Osteocyte (in vitro differentiated cells): ENCODE measurements at regions not wholly inside any gene's neighbourhood (a gene's known extent, or its start where the extent isn't known, plus 50 kb on each side); places are given as distances from the start of the nearest gene placed in this dataset.

Experiments used
- DNase-seq: peaks from one replicate; pipeline ENCODE4 v3.0.0; 2021; ENCODE audit warnings: mixed read lengths; ENCODE audit not compliant: unreplicated experiment; ENCODE audit errors: extremely low spot score
- H3K27ac Mint-ChIP-seq: one replicate; pipeline ENCODE4 v1.8.0; 2021; ENCODE audit warnings: mild to moderate bottlenecking, mixed read lengths; ENCODE audit not compliant: unreplicated experiment
- H3K27me3 Mint-ChIP-seq: one replicate; pipeline ENCODE4 v1.8.0; 2021; ENCODE audit warnings: mixed read lengths; ENCODE audit not compliant: unreplicated experiment
- H3K36me3 Mint-ChIP-seq: one replicate; pipeline ENCODE4 v1.8.0; 2021; ENCODE audit warnings: mixed read lengths; ENCODE audit not compliant: unreplicated experiment
- H3K4me1 Mint-ChIP-seq: one replicate; pipeline ENCODE4 v1.8.0; 2021; ENCODE audit warnings: mixed read lengths; ENCODE audit not compliant: unreplicated experiment
- H3K4me3 Mint-ChIP-seq: one replicate; pipeline ENCODE4 v1.8.0; 2021; ENCODE audit warnings: mild to moderate bottlenecking, moderate library complexity, mixed read lengths; ENCODE audit not compliant: unreplicated experiment
- H3K9me3 Mint-ChIP-seq: one replicate; pipeline ENCODE4 v1.8.0; 2021; ENCODE audit warnings: mixed read lengths; ENCODE audit not compliant: unreplicated experiment
- CTCF ChIP-seq: fragments of 200-600 bp; sonication (generic); IDR thresholded peaks from 2 replicates; pipeline ENCODE4 v1.5.0; 2021; ENCODE audit warnings: antibody characterized with exemption, mild to moderate bottlenecking, moderate library complexity

DNA sequence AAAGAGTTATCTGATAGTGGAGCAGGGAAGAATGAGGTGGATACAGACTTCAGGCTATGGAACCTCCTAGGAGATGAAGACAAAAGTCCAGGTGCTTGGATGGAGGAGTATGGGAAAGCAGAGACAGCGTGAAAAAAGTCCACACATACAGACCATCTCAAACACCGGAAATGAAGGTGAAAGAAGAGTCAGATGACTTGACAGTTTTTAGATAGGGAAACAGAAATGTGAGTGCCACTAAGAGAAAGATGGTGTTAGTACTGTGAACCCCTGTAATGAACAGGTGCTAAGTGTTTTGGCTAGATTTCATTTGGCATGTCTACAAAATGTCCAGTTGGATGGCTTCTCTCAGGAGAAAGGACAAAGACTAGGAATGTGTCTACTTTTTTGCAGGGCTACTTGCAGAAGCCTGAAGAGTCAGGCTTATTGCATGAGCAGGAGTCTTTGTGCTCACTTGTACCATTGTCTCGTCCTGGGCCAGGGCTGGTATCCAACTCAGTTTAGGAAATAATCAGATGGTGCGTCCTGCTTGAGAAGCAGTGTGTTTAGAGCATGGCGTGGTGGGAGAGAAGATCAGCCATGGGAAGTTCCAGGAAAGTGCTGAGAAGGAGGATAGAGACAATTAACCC, 90.6 kb upstream of the STARD4 start:
- Mint-ChIP-seq H3K4me3 (no peak overlapping the region), H3K36me3 (no peaks in the 10 kb centered on the region), H3K27me3 (peaks cover 9% of the 10 kb centered on the region), H3K27ac (no peak overlapping the region), H3K4me1 (peaks cover 3% of the 10 kb centered on the region), H3K9me3 (no peaks in the 10 kb centered on the region)
- no peak for TF ChIP-seq CTCF
- no peak for DNase-seq

DNA sequence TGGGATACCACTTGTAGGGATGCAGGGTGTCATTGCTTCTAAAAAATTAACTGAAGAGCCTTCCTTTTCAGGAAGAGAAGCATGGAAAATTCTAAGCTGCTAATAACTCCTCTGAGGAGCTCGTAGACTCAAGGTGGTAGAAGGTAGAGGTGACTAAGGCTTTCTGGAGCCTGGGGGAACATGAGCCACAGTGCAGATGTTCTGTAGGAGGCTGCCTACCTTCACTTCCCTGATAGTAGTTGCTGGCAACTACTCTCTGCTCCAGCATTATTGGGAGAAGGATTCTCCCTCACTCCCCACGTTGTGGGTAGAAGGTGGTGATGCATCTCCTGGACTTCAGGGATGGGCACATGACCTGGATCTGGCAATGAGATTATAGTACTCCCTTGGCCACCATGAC, 86.7 kb upstream of the STARD4 start:
- Mint-ChIP-seq H3K4me3 (no peak overlapping the region), H3K36me3 (no peaks in the 10 kb centered on the region), H3K4me1 (peaks cover 3% of the 10 kb centered on the region), H3K27ac (no peak overlapping the region), H3K9me3 (no peaks in the 10 kb centered on the region), H3K27me3 (peaks cover 13% of the 10 kb centered on the region)
- no peak for TF ChIP-seq CTCF
- DNase-seq: no peak

DNA sequence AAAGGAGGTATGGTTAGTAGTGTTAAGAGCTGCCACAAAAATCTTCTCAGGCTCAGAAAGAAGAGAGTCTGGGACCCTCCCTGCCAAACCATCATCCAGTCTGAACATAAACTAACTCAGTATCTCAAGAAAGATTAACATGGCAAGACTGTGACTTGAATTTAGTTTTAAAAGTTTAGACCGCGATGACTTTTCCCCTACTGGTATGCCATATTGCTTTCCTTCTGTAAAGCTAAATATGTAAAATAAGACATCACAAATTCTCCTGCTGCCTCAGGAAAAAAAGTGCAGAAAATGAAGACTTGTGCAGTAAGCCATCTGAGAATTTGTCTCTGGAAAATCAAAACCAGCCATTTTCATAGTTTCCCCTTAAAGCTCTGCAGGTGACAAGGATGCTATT, 85.2 kb upstream of the STARD4 start:
- Mint-ChIP-seq H3K9me3 (no peaks in the 10 kb centered on the region), H3K36me3 (no peaks in the 10 kb centered on the region), H3K27ac (no peak overlapping the region), H3K27me3 (peaks cover 16% of the 10 kb centered on the region), H3K4me3 (no peak overlapping the region), H3K4me1 (no peaks in the 10 kb centered on the region)
- no peak for TF ChIP-seq CTCF
- no peak for DNase-seq

DNA sequence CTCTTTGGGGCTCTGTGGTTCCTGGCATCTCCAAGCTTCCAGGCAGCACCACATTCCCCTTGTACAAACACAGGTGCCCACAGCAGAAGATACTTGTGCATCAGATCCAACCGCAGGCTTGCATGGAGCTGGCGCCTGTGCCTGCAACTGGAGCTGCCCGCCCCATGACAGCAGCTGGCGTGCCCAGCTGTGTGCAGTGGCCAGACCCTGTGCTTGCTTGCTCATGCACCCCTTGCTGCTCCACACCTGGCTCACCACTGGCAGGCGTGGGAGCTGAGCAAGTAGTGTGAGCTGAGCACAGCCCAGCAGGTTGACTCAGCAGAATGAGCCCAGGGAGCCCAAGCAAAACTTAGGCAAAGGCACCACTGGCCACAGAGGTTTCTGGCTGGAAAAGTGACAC, 84.4 kb upstream of the STARD4 start:
- no peaks in the 10 kb centered on the region for H3K9me3 Mint-ChIP-seq
- H3K4me3 Mint-ChIP-seq: no peak overlapping the region
- no peaks in the 10 kb centered on the region for H3K4me1 Mint-ChIP-seq
- no peak for TF ChIP-seq CTCF
- H3K27ac Mint-ChIP-seq: no peak overlapping the region
- peaks cover 19% of the 10 kb centered on the region for H3K27me3 Mint-ChIP-seq
- no peak for DNase-seq
- H3K36me3 Mint-ChIP-seq: no peaks in the 10 kb centered on the region

- H3K27me3 Mint-ChIP-seq: peaks cover 23% of the 10 kb centered on the region
- DNase-seq: no peak
- no peaks in the 10 kb centered on the region for H3K36me3 Mint-ChIP-seq
- H3K27ac Mint-ChIP-seq: no peak overlapping the region
- TF ChIP-seq CTCF: no peak
- H3K4me1 Mint-ChIP-seq: no peaks in the 10 kb centered on the region
- no peak overlapping the region for H3K4me3 Mint-ChIP-seq
- no peaks in the 10 kb centered on the region for H3K9me3 Mint-ChIP-seq
These were observed 83.1 kb upstream of the STARD4 start for GRCh38 chr5:111595425-111595824.
